GM12878 (cell line): ENCODE measurements at regions not wholly inside any gene's neighbourhood (a gene's known extent, or its start where the extent isn't known, plus 50 kb on each side); places are given as distances from the start of the nearest gene placed in this dataset.

Source experiments
- ASH2L ChIP-seq: fragments of 300-600, 200-600 bp; sonication (generic); IDR thresholded peaks from 2 replicates; pipeline ENCODE4 v1.6.1; 2017; ENCODE audit warnings: low read depth, mild to moderate bottlenecking, borderline replicate concordance
- BRCA1 ChIP-seq: IDR thresholded peaks from 2 replicates; pipeline ENCODE4 v1.6.1; 2011; ENCODE audit warnings: low read depth, low read length, improper control_type of control experiment
- CBX5 ChIP-seq: sonication (generic); IDR thresholded peaks from 2 replicates; pipeline ENCODE4 v1.6.1; 2016; ENCODE audit warnings: low read depth, moderate library complexity, mild to moderate bottlenecking, inconsistent platforms
- E4F1 ChIP-seq: fragments of 450-650 bp; IDR thresholded peaks from 2 replicates; pipeline ENCODE4 v1.6.1; 2018; ENCODE audit warnings: borderline replicate concordance, mild to moderate bottlenecking; ENCODE audit not compliant: partially characterized antibody
- ETV6 ChIP-seq, 2 experiments: fragments of 450-650 bp in 1 of 2; IDR thresholded peaks in 1 of 2; conservative IDR thresholded peaks in 1 of 2; 2 replicates each; pipeline ENCODE4 v1.6.1; 2014; ENCODE audit warnings: antibody characterized with exemption in 1 of 2, borderline replicate concordance in 1 of 2, low read depth in 1 of 2, mild to moderate bottlenecking in 1 of 2, moderate library complexity in 1 of 2
- HDGF ChIP-seq: fragments of 450-650 bp; IDR thresholded peaks from 2 replicates; pipeline ENCODE4 v1.6.1; 2016; ENCODE audit warnings: antibody characterized with exemption
- IKZF2 ChIP-seq, 2 experiments: fragments of 450-650 bp; IDR thresholded peaks; 2 replicates each; pipeline ENCODE4 v1.6.1; 2017; ENCODE audit warnings: mild to moderate bottlenecking in 2 of 2, moderate library complexity in 2 of 2
- KAT2A ChIP-seq: conservative IDR thresholded peaks from 2 replicates; pipeline ENCODE4 v1.6.1; 2011; ENCODE audit warnings: low read depth, low read length; ENCODE audit not compliant: control insufficient read depth
- MEF2A ChIP-seq: IDR thresholded peaks from 2 replicates; pipeline ENCODE4 v1.6.1; 2011; ENCODE audit warnings: low read depth, mild to moderate bottlenecking, low read length, moderate library complexity; ENCODE audit not compliant: insufficient read depth
- NFYA ChIP-seq: IDR thresholded peaks from 2 replicates; pipeline ENCODE4 v1.6.1; 2011; ENCODE audit warnings: low read depth, mild to moderate bottlenecking, low read length, improper control_type of control experiment, borderline replicate concordance
- POU2F2 ChIP-seq: IDR thresholded peaks from 3 replicates; pipeline ENCODE4 v1.6.1; 2011; ENCODE audit warnings: low read depth, mild to moderate bottlenecking, low read length, borderline replicate concordance
- TARDBP ChIP-seq: IDR thresholded peaks from 2 replicates; pipeline ENCODE4 v1.6.1; 2016; ENCODE audit warnings: borderline replicate concordance
- YBX1 ChIP-seq: fragments of 450-650 bp; IDR thresholded peaks from 2 replicates; pipeline ENCODE4 v1.6.1; 2016; ENCODE audit warnings: antibody characterized with exemption
- ZBTB40 ChIP-seq: fragments of 450-650 bp; IDR thresholded peaks from 2 replicates; pipeline ENCODE4 v1.6.1; 2016; ENCODE audit warnings: mild to moderate bottlenecking, moderate library complexity, borderline replicate concordance
- ZNF207 ChIP-seq: fragments of 450-650 bp; IDR thresholded peaks from 2 replicates; pipeline ENCODE4 v1.6.1; 2014; ENCODE audit warnings: antibody characterized with exemption, mild to moderate bottlenecking, borderline replicate concordance
- ZNF217 ChIP-seq: fragments of 450-650 bp; IDR thresholded peaks from 2 replicates; pipeline ENCODE4 v1.6.1; 2017; ENCODE audit warnings: antibody characterized with exemption, mild to moderate bottlenecking
- ZNF384 ChIP-seq: IDR thresholded peaks from 2 replicates; pipeline ENCODE4 v1.6.1; 2012; ENCODE audit warnings: low read depth, mild to moderate bottlenecking, low read length, improper control_type of control experiment, borderline replicate concordance
- ZNF687 ChIP-seq: fragments of 450-650 bp; IDR thresholded peaks from 2 replicates; pipeline ENCODE4 v1.6.1; 2017; ENCODE audit warnings: mild to moderate bottlenecking, moderate library complexity

GRCh38 chr14:106459971-106460730 lies 933.8 kb downstream of the TMEM121 start (continued):
- TF ChIP-seq YBX1 (no peak), ASH2L (no peak), POU2F2 (no peak), CBX5 (no peak), TARDBP (no peak), E4F1 (no peak), HDGF (no peak), ZNF207 (no peak), BRCA1 (no peak), KAT2A (no peak), ZNF687 (no peak), ZNF217 (no peak), IKZF2 (IDR thresholded peaks at IDR 0.05) (no peak), ETV6 (conservative IDR thresholded peaks at IDR 0.05 in 1 of 2, IDR thresholded peaks at IDR 0.05 in 1 of 2; ENCODE audit: borderline replicate concordance in 1 of 2, low read depth in 1 of 2) (no peak), ZNF384 (no peak), MEF2A (no peak), ZBTB40 (no peak), NFYA (no peak)
